K562 (cell line): ENCODE measurements at regions not wholly inside any gene's neighbourhood (a gene's known extent, or its start where the extent isn't known, plus 50 kb on each side); places are given as distances from the start of the nearest gene placed in this dataset.

Source experiments
- ATAC-seq: fragments of 200-7000 bp; cut with Tn5 transposase; 3 replicates; pipeline ENCODE4 v1.9.1; 2020; ENCODE audit warnings: moderate library complexity
- BruUV-seq: library from RNA; stranded (reverse); fragments of 400-500 nt; replicated peaks from 2 replicates; lab custom pipeline; 2021; lab: Mats Ljungman, UMichigan
- CTCF ChIA-PET: fragments of 300-600 bp; formaldehyde crosslinking; extraction: SDS; loops from one replicate; lab custom pipeline; 2021; ENCODE audit warnings: low intra/inter-chr PET ratio; lab: Yijun Ruan, JAX
- POLR2A ChIA-PET: fragments of 300-600, 350-650 bp; sonication (Branson Sonifier 250); formaldehyde crosslinking; extraction: SDS; loops from one replicate; lab custom pipeline; 2021; ENCODE audit warnings: antibody characterized with exemption, inconsistent platforms; lab: Yijun Ruan, JAX
- DNase-seq, 4 experiments: peaks; one replicate each; pipeline versions ENCODE4 v3.0.0 to v3.0.0-alpha.2; 2011 to 2018; ENCODE audit warnings: low spot score in 3 of 4, mixed read lengths in 3 of 4; ENCODE audit errors: extremely low read depth in 1 of 4
- FAIRE-seq: peaks from 2 replicates; lab custom pipeline; 2011; peaks lifted over from hg19 to GRCh38; lab: Jason Lieb, UNC
- H2AFZ ChIP-seq: 2 replicates; pipeline ENCODE4 v1.6.0; 2011; ENCODE audit warnings: low read depth, low read length, control low read depth, inconsistent platforms
- H3K27ac ChIP-seq: fragments of 200-600 bp; 3 replicates; pipeline ENCODE4 v1.8.0; 2011; ENCODE audit warnings: low read depth, mild to moderate bottlenecking, control low read depth, inconsistent platforms, low read length, moderate library complexity, mixed read lengths; ENCODE audit errors: extremely low read depth
- H3K27me3 ChIP-seq, 2 experiments: fragments of 300-600 bp in 1 of 2; 2 replicates in 1 of 2; 3 replicates in 1 of 2; pipeline versions ENCODE4 v1.6.0 to v1.8.0; 2011; ENCODE audit warnings: inconsistent platforms in 2 of 2, low read length in 2 of 2, mild to moderate bottlenecking in 1 of 2, mixed read lengths in 1 of 2, moderate library complexity in 1 of 2; ENCODE audit not compliant: control insufficient read depth in 2 of 2, insufficient read depth in 2 of 2
- H3K36me3 ChIP-seq: fragments of 300-600 bp; 3 replicates; pipeline ENCODE4 v1.8.0; 2011; ENCODE audit warnings: mild to moderate bottlenecking, low read length, inconsistent platforms; ENCODE audit not compliant: control insufficient read depth, insufficient read depth
- H3K4me1 ChIP-seq, 2 experiments: fragments of 200-600 bp in 1 of 2; replicated peaks in 1 of 2; 2 replicates in 1 of 2; 3 replicates in 1 of 2; pipeline versions ENCODE4 v1.5.1 to v1.8.0; 2011; ENCODE audit warnings: inconsistent platforms in 2 of 2, low read length in 2 of 2, mild to moderate bottlenecking in 1 of 2, mixed read lengths in 1 of 2, moderate library complexity in 1 of 2; ENCODE audit not compliant: control insufficient read depth in 2 of 2, insufficient read depth in 2 of 2
- H3K4me2 ChIP-seq: 2 replicates; pipeline ENCODE4 v1.6.1; 2011; ENCODE audit warnings: low read length, control low read depth, inconsistent platforms, mixed read lengths; ENCODE audit not compliant: insufficient read depth
- H3K4me3 ChIP-seq: fragments of 200-600 bp; sonication (generic), shearing (Covaris generic); 2 replicates; pipeline ENCODE4 v1.5.1; 2016; ENCODE audit warnings: control low read depth, inconsistent platforms
- H3K79me2 ChIP-seq: fragments of 200-600 bp; 3 replicates; pipeline ENCODE4 v1.8.0; 2011; ENCODE audit warnings: low read length, inconsistent platforms; ENCODE audit not compliant: control insufficient read depth, insufficient read depth
- H3K9ac ChIP-seq, 2 experiments: 2 replicates each; pipeline versions ENCODE4 v1.6.0 to v1.6.1; 2011; ENCODE audit warnings: low read depth in 2 of 2, low read length in 2 of 2, control low read depth in 1 of 2, inconsistent platforms in 1 of 2, mild to moderate bottlenecking in 1 of 2, mixed read lengths in 1 of 2; ENCODE audit not compliant: insufficient read depth in 1 of 2
- H3K9me1 ChIP-seq: one replicate; pipeline ENCODE4 v1.6.0; 2011; ENCODE audit warnings: inconsistent platforms, mild to moderate bottlenecking, low read length, moderate library complexity; ENCODE audit not compliant: control insufficient read depth, insufficient read depth
- H3K9me3 ChIP-seq: replicated peaks from 2 replicates; pipeline ENCODE4 v1.5.1; 2011; ENCODE audit warnings: low read depth, low read length, inconsistent platforms; ENCODE audit not compliant: control insufficient read depth, insufficient read depth
- H4K20me1 ChIP-seq: replicated peaks from 2 replicates; pipeline ENCODE4 v1.6.1; 2011; ENCODE audit warnings: low read length, inconsistent platforms, mixed read lengths; ENCODE audit not compliant: control insufficient read depth, insufficient read depth
- CCNT2 ChIP-seq: IDR thresholded peaks from 2 replicates; pipeline ENCODE4 v1.6.1; 2011; ENCODE audit warnings: borderline replicate concordance, low read depth, mild to moderate bottlenecking, moderate library complexity, mixed read lengths, low read length; ENCODE audit not compliant: insufficient read length; ENCODE audit errors: extremely low read depth
- ETS2 ChIP-seq: IDR thresholded peaks from 2 replicates; pipeline ENCODE4 v1.6.1; 2016; ENCODE audit warnings: borderline replicate concordance, missing genetic modification characterization, mild to moderate bottlenecking, moderate library complexity, missing compliant biosample characterization; ENCODE audit not compliant: poor library complexity, severe bottlenecking
- KDM5B ChIP-seq: fragments of 200-600 bp; sonication (generic); IDR thresholded peaks from 2 replicates; pipeline ENCODE4 v1.6.1; 2012; ENCODE audit warnings: low read depth, mild to moderate bottlenecking, moderate library complexity, low read length, control low read depth, inconsistent platforms; ENCODE audit not compliant: insufficient replicate concordance
- LARP7 ChIP-seq: fragments of 450-650 bp; IDR thresholded peaks from 2 replicates; pipeline ENCODE4 v1.6.1; 2016
- MAZ ChIP-seq, 2 experiments: fragments of 450-650 bp in 1 of 2; sonication (generic) in 1 of 2; formaldehyde crosslinking; IDR thresholded peaks in 1 of 2; conservative IDR thresholded peaks in 1 of 2; 2 replicates each; pipeline versions ENCODE4 v1.4.0 to v1.5.0; 2020; ENCODE audit warnings: mild to moderate bottlenecking in 1 of 2, missing genetic modification reagents in 1 of 2
- MBD2 ChIP-seq: sonication (generic); IDR thresholded peaks from 2 replicates; pipeline ENCODE4 v1.6.1; 2016; ENCODE audit warnings: low read depth, borderline replicate concordance
- U2AF1 ChIP-seq: fragments of 200-400 bp; formaldehyde crosslinking; optimal IDR thresholded peaks from 2 replicates; pipeline ENCODE3; 2017; ENCODE audit warnings: mild to moderate bottlenecking, low read depth, low read length, moderate library complexity
- WGBS: fragments of 100-300 bp; shearing (Covaris generic); methylation state at CpG from one replicate; pipeline ENCODE4 v1.1.6; 2016; ENCODE audit warnings: low coverage, mixed read lengths; ENCODE audit not compliant: insufficient coverage; ENCODE audit errors: missing lambda C conversion rate; 5-methylcytosine and 5-hydroxymethylcytosine counted together
- in situ Hi-C: fragments of 300-500 bp; cut with MboI; formaldehyde crosslinking; loops from 4 replicates; pipeline ENCODE4 v1.15.0; 2018; ENCODE audit warnings: inconsistent platforms, mixed read lengths
- intact Hi-C: fragments of 100-400 bp; cut with micrococcal nuclease; formaldehyde crosslinking; loops from 2 replicates; pipeline ENCODE4 v1.14.2; 2022
- TF ChIP-seq, protein P1 (sequence below): sonication (generic); formaldehyde crosslinking; IDR thresholded peaks from 2 replicates; pipeline ENCODE4 v1.8.0; 2022; ENCODE audit warnings: missing genetic modification reagents, mild to moderate bottlenecking, borderline replicate concordance
- TF ChIP-seq, protein P2 (sequence below): fragments of 450-650 bp; IDR thresholded peaks from one replicate; pipeline ENCODE4 v1.6.1; 2018; ENCODE audit warnings: mild to moderate bottlenecking, moderate library complexity; ENCODE audit not compliant: partially characterized antibody
- TF ChIP-seq, protein P3 (sequence below): fragments of 450-650 bp; formaldehyde crosslinking; IDR thresholded peaks from 2 replicates; pipeline ENCODE4 v1.4.0; 2020; ENCODE audit warnings: mild to moderate bottlenecking, mixed read lengths
- TF ChIP-seq, protein P4 (sequence below): fragments of 250-450 bp; sonication (Bioruptor Pico); IDR thresholded peaks from 2 replicates; pipeline ENCODE4 v1.5.0; 2021; ENCODE audit warnings: mild to moderate bottlenecking, moderate library complexity

- TF ChIP-seq, protein P1, sequence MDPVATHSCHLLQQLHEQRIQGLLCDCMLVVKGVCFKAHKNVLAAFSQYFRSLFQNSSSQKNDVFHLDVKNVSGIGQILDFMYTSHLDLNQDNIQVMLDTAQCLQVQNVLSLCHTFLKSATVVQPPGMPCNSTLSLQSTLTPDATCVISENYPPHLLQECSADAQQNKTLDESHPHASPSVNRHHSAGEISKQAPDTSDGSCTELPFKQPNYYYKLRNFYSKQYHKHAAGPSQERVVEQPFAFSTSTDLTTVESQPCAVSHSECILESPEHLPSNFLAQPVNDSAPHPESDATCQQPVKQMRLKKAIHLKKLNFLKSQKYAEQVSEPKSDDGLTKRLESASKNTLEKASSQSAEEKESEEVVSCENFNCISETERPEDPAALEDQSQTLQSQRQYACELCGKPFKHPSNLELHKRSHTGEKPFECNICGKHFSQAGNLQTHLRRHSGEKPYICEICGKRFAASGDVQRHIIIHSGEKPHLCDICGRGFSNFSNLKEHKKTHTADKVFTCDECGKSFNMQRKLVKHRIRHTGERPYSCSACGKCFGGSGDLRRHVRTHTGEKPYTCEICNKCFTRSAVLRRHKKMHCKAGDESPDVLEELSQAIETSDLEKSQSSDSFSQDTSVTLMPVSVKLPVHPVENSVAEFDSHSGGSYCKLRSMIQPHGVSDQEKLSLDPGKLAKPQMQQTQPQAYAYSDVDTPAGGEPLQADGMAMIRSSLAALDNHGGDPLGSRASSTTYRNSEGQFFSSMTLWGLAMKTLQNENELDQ (CRISPR knock-in tag): no peak
- no peak for TF ChIP-seq CCNT2
- TF ChIP-seq, protein P2, sequence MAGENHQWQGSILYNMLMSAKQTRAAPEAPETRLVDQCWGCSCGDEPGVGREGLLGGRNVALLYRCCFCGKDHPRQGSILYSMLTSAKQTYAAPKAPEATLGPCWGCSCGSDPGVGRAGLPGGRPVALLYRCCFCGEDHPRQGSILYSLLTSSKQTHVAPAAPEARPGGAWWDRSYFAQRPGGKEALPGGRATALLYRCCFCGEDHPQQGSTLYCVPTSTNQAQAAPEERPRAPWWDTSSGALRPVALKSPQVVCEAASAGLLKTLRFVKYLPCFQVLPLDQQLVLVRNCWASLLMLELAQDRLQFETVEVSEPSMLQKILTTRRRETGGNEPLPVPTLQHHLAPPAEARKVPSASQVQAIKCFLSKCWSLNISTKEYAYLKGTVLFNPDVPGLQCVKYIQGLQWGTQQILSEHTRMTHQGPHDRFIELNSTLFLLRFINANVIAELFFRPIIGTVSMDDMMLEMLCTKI: no peak
Measured at GRCh38 chr4:165716472-165716871, 156.6 kb upstream of the TLL1 start (continued).

DNA sequence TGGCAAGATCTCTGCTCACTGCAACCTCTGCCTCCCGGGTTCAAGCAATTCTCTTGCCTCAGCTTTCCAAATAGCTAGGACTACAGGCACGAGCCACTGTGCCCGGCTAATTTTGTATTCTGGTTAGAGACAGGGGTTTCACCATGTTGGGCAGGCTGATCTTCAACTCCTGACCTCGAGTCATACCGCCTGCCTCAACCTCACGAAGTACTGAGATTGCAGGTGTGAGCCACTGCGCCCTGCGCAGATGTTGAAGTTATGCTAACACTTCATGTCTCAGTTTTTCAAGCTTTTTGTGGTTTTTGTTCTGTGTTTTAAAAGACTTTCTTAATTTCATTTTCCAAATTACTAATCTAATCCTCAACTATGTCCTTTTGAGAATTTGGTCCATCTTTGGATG lies 154.4 kb upstream of the TLL1 start:
- ChIA-PET CTCF (interaction anchor here (0.6 kb wide), 1 partner anchor 189 kb away, joined by 3 read pairs; no protein-coding TSS in a partner anchor), POLR2A (no interaction called here)
- Histone ChIP-seq H3K9ac (no peak overlapping the region), H3K27ac (no peak overlapping the region), H3K9me1 (no peaks in the 10 kb centered on the region), H3K36me3 (no peaks in the 10 kb centered on the region), H2AFZ (no peak overlapping the region), H3K79me2 (no peaks in the 10 kb centered on the region), H4K20me1 (no peaks in the 10 kb centered on the region), H3K4me3 (no peak overlapping the region), H3K4me1 (no peaks in the 10 kb centered on the region), H3K9me3 (no peaks in the 10 kb centered on the region), H3K4me2 (no peak overlapping the region), H3K27me3 (no peaks in the 10 kb centered on the region)
- 0% methylated on average over 8 of the region's 8 CpGs for WGBS
- FAIRE-seq: no peak
- no peak for DNase-seq
- ATAC-seq: no peak
- in situ Hi-C loops: no loop called here
- BruUV-seq: no TSS peak
- intact Hi-C loops: no loop called here
- TF ChIP-seq ETS2 (tag) (no peak), U2AF1 (no peak), KDM5B (no peak), MBD2 (no peak), LARP7 (no peak), MAZ (CRISPR knock-in tag; conservative IDR thresholded peaks at IDR 0.05 in 1 of 2, IDR thresholded peaks at IDR 0.05 in 1 of 2) (no peak)
- TF ChIP-seq, protein P3, sequence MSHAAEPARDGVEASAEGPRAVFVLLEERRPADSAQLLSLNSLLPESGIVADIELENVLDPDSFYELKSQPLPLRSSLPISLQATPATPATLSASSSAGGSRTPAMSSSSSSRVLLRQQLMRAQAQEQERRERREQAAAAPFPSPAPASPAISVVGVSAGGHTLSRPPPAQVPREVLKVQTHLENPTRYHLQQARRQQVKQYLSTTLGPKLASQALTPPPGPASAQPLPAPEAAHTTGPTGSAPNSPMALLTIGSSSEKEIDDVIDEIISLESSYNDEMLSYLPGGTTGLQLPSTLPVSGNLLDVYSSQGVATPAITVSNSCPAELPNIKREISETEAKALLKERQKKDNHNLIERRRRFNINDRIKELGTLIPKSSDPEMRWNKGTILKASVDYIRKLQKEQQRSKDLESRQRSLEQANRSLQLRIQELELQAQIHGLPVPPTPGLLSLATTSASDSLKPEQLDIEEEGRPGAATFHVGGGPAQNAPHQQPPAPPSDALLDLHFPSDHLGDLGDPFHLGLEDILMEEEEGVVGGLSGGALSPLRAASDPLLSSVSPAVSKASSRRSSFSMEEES: no peak
- TF ChIP-seq, protein P4, sequence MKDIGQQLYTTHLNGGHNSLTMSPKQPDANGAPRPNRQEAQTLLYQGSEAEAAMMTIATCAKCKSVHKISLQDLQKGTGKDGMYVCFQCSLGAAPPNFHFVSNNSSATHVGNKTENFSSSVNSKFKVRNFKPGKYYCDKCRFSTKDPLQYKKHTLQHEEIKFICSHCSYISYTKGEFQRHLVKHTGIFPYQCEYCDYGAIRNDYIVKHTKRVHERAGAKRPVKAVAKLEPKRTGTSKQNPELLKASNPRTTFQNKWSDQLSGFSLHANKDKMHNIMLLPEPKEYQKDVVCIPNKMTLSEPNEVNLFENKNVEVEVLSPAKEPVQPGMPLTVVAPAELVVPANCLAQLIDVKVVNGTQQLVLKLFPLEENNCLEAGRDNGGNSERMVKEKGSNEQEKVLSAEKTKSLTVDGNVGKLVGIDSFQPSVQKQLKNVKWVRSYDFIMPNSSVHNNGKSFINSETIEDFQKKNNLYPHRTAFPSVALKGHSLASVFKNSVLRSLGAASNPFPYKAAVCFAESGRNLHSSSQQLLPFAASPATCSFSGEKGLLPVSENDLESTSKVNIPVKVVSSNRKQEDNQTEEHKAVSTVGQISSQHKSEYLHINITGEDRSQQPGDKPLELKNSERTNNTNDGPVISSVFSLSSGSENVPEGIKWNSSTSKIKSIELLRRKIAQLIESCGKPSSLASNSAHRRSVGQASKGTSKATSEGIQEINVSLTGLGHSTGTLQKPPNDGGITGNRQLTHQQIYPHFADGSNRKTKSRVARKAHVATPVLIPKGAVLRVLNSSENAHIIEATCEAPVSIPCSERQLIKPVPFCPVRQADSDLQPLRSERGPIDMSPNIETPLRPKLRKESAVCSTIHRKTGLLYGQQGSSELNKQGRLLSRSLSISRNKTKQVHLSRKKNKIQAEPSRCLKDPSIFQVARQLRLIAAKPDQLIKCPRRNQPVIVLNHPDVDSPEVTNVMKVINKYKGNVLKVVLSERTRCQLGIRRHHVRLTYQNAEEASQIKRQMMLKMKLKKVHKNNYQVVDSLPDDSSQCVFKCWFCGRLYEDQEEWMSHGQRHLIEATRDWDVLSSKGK (CRISPR knock-in tag): no peak
